HCT116 (cell line): ENCODE measurements at regions not wholly inside any gene's neighbourhood (a gene's known extent, or its start where the extent isn't known, plus 50 kb on each side); places are given as distances from the start of the nearest gene placed in this dataset.

Source experiments
- ATAC-seq: fragments of 200-7000 bp; cut with Tn5 transposase; 2 replicates; pipeline ENCODE4 v1.9.1; 2020; ENCODE audit warnings: mild to moderate bottlenecking, moderate library complexity
- BruUV-seq: library from RNA; stranded (reverse); fragments of 400-500 nt; replicated peaks from 2 replicates; lab custom pipeline; 2021; lab: Mats Ljungman, UMichigan
- CTCF ChIA-PET: fragments of 300-600 bp; sonication (Branson Sonifier 250); formaldehyde crosslinking; loops from one replicate; lab custom pipeline; 2021; ENCODE audit warnings: antibody characterized with exemption; lab: Charles Lee
- POLR2A ChIA-PET: fragments of 300-600, 350-600 bp; sonication (Branson Sonifier 250); formaldehyde crosslinking; loops from one replicate; lab custom pipeline; 2021; ENCODE audit warnings: antibody characterized with exemption; lab: Charles Lee
- RAD21 ChIA-PET, 2 experiments: fragments of 300-600 bp; sonication (Branson Sonifier 250); formaldehyde crosslinking; loops; one replicate each; lab custom pipeline; 2023; ENCODE audit warnings: low total read pairs in 2 of 2; ENCODE audit not compliant: uncharacterized antibody in 2 of 2, unreplicated experiment in 2 of 2, low non-redundant PET in 1 of 2; lab: Charles Lee
- DNase-seq: peaks from one replicate; pipeline ENCODE4 v3.0.0-alpha.2; 2010; ENCODE audit warnings: low read depth, low spot score
- H2AFZ ChIP-seq: fragments of 200-600 bp; shearing (Covaris generic), sonication (generic); 2 replicates; pipeline ENCODE4 v1.6.1; 2017; ENCODE audit warnings: low read depth, mixed run types, mixed read lengths, antibody characterized with exemption, low read length; ENCODE audit not compliant: poor library complexity, severe bottlenecking
- H3K27ac ChIP-seq: 2 replicates; pipeline ENCODE4 v1.5.1; 2012; ENCODE audit warnings: low read depth, low read length
- H3K27me3 ChIP-seq: fragments of 200-600 bp; sonication (generic); 2 replicates; pipeline ENCODE4 v1.6.1; 2016; ENCODE audit warnings: mixed run types, low read length, mixed read lengths; ENCODE audit not compliant: insufficient read depth
- H3K36me3 ChIP-seq, 2 experiments: fragments of 200-500 bp in 1 of 2; fragments of 200-600 bp in 1 of 2; sonication (Bioruptor generic) in 1 of 2; sonication (generic) in 1 of 2; 2 replicates each; pipeline versions ENCODE4 v1.5.1 to v1.6.1; 2014 to 2016; ENCODE audit warnings: low read length in 2 of 2, inconsistent platforms in 1 of 2, mixed read lengths in 1 of 2, mixed run types in 1 of 2; ENCODE audit not compliant: insufficient read depth in 2 of 2, control insufficient read depth in 1 of 2
- H3K4me1 ChIP-seq, 2 experiments: fragments of 200-600 bp in 1 of 2; sonication (generic) in 1 of 2; 2 replicates each; pipeline versions ENCODE4 v1.5.1 to v1.6.1; 2012 to 2017; ENCODE audit warnings: low read length in 2 of 2, inconsistent platforms in 1 of 2, mild to moderate bottlenecking in 1 of 2, mixed read lengths in 1 of 2, mixed run types in 1 of 2, moderate library complexity in 1 of 2; ENCODE audit not compliant: insufficient read depth in 2 of 2, control insufficient read depth in 1 of 2
- H3K4me2 ChIP-seq: fragments of 200-600 bp; sonication (generic); 2 replicates; pipeline ENCODE4 v1.6.1; 2017; ENCODE audit warnings: mixed run types, low read length, mixed read lengths
- H3K4me3 ChIP-seq, 2 experiments: fragments of 200-600 bp in 1 of 2; sonication (generic) in 1 of 2; replicated peaks in 1 of 2; 2 replicates each; pipeline ENCODE4 v1.5.1; 2011 to 2016; ENCODE audit warnings: low read length in 2 of 2, control low read depth in 1 of 2, low read depth in 1 of 2, mild to moderate bottlenecking in 1 of 2, mixed read lengths in 1 of 2, mixed run types in 1 of 2
- H3K79me2 ChIP-seq: fragments of 200-600 bp; sonication (generic); 2 replicates; pipeline ENCODE4 v1.6.1; 2017; ENCODE audit warnings: mild to moderate bottlenecking, mixed run types, low read length, moderate library complexity, mixed read lengths; ENCODE audit not compliant: insufficient read depth
- H3K9ac ChIP-seq: fragments of 200-600 bp; sonication (generic); 2 replicates; pipeline ENCODE4 v1.6.1; 2016; ENCODE audit warnings: low read length, mixed read lengths
- H3K9me2 ChIP-seq: fragments of 200-600 bp; sonication (generic), shearing (Covaris generic); 2 replicates; pipeline ENCODE4 v1.6.1; 2017; ENCODE audit warnings: mixed run types, mild to moderate bottlenecking, moderate library complexity; ENCODE audit not compliant: insufficient read depth
- H3K9me3 ChIP-seq, 2 experiments: fragments of 200-500 bp in 1 of 2; fragments of 200-600 bp in 1 of 2; sonication (Bioruptor generic) in 1 of 2; sonication (generic) in 1 of 2; 2 replicates each; pipeline ENCODE4 v1.6.1; 2014 to 2017; ENCODE audit warnings: low read length in 2 of 2, mixed read lengths in 2 of 2, inconsistent platforms in 1 of 2, low read depth in 1 of 2, mild to moderate bottlenecking in 1 of 2, mixed run types in 1 of 2, moderate library complexity in 1 of 2; ENCODE audit not compliant: control insufficient read depth in 1 of 2, insufficient read depth in 1 of 2
- H4K20me1 ChIP-seq: fragments of 200-600 bp; sonication (generic), shearing (Covaris generic); 2 replicates; pipeline ENCODE4 v1.6.1; 2017; ENCODE audit warnings: mixed run types, mild to moderate bottlenecking, moderate library complexity; ENCODE audit not compliant: insufficient read depth
- ATF3 ChIP-seq: IDR thresholded peaks from 2 replicates; pipeline ENCODE4 v1.6.1; 2012
- CTCF ChIP-seq, 3 experiments: fragments of 200-600 bp in 1 of 3; sonication (generic) in 1 of 3; IDR thresholded peaks in 2 of 3; conservative IDR thresholded peaks in 1 of 3; 2 replicates each; pipeline ENCODE4 v1.5.1; 2012 to 2017; ENCODE audit warnings: low read depth in 2 of 3, low read length in 2 of 3, antibody characterized with exemption in 1 of 3, borderline replicate concordance in 1 of 3, control low read depth in 1 of 3, mild to moderate bottlenecking in 1 of 3, mixed read lengths in 1 of 3, mixed run types in 1 of 3, moderate library complexity in 1 of 3; ENCODE audit not compliant: insufficient read depth in 1 of 3
- EZH2 ChIP-seq: fragments of 200-600 bp; sonication (generic); IDR thresholded peaks from 2 replicates; pipeline ENCODE4 v1.6.1; 2017; ENCODE audit warnings: antibody characterized with exemption, mixed run types
- POLR2A ChIP-seq: IDR thresholded peaks from 2 replicates; pipeline ENCODE4 v1.7.0; 2011; ENCODE audit warnings: borderline replicate concordance; ENCODE audit not compliant: insufficient read depth, insufficient read length; ENCODE audit errors: extremely low read depth
- POLR2AphosphoS5 ChIP-seq: IDR thresholded peaks from 2 replicates; pipeline ENCODE4 v1.6.1; 2011; ENCODE audit warnings: mild to moderate bottlenecking, low read depth, low read length, moderate library complexity
- RAD21 ChIP-seq: IDR thresholded peaks from 2 replicates; pipeline ENCODE4 v1.6.1; 2012; ENCODE audit warnings: low read depth, mild to moderate bottlenecking
- SIN3A ChIP-seq: IDR thresholded peaks from 2 replicates; pipeline ENCODE4 v1.6.1; 2012; ENCODE audit warnings: low read depth
- SRF ChIP-seq: IDR thresholded peaks from 2 replicates; pipeline ENCODE4 v1.6.1; 2012; ENCODE audit warnings: low read depth
- TCF7L2 ChIP-seq: IDR thresholded peaks from 2 replicates; pipeline ENCODE4 v1.7.0; 2011; ENCODE audit warnings: borderline replicate concordance, inconsistent platforms; ENCODE audit not compliant: insufficient read depth, insufficient read length; ENCODE audit errors: extremely low read depth
- YY1 ChIP-seq: IDR thresholded peaks from 2 replicates; pipeline ENCODE4 v1.6.1; 2011; ENCODE audit warnings: low read length, low read depth, moderate library complexity, mild to moderate bottlenecking; ENCODE audit not compliant: insufficient replicate concordance; ENCODE audit errors: extremely low read depth
- intact Hi-C: fragments of 100-400 bp; cut with micrococcal nuclease; formaldehyde crosslinking; loops from 2 replicates; pipeline ENCODE4 v1.10.0; 2022

GRCh38 chr3:17972959-17973906 lies 230.8 kb upstream of the TBC1D5 start:
- Histone ChIP-seq H2AFZ (no peak overlapping the region), H3K79me2 (no peaks in the 10 kb centered on the region), H3K9me2 (no peaks in the 10 kb centered on the region), H3K4me2 (no peak overlapping the region), H3K27me3 (no peaks in the 10 kb centered on the region), H3K36me3 (no peaks in the 10 kb centered on the region), H3K9me3 (no peaks in the 10 kb centered on the region), H3K27ac (no peak overlapping the region)
- DNase-seq (no peak), ATAC-seq (no peak)
- RAD21 ChIA-PET: no interaction called here
- POLR2A ChIA-PET: no interaction called here
- CTCF ChIA-PET: no interaction called here
- BruUV-seq: no TSS peak
- intact Hi-C loops: no loop called here
- TF ChIP-seq EZH2 (no peak), POLR2A (no peak), RAD21 (no peak), SIN3A (no peak), POLR2AphosphoS5 (no peak), ATF3 (no peak), TCF7L2 (no peak), YY1 (no peak), SRF (no peak), CTCF (IDR thresholded peaks at IDR 0.05 in 2 of 3, conservative IDR thresholded peaks at IDR 0.05 in 1 of 3; ENCODE audit: borderline replicate concordance in 1 of 3, insufficient read depth in 1 of 3, low read depth in 2 of 3, low read length in 2 of 3) (no peak)
- TF ChIP-seq, all 23 proteins: peak for 0
- H3K9ac ChIP-seq: no peak overlapping the region
- H3K4me3 ChIP-seq: no peak overlapping the region
- no peaks in the 10 kb centered on the region for H3K4me1 ChIP-seq
- H4K20me1 ChIP-seq: no peaks in the 10 kb centered on the region
